Neural cell (in vitro differentiated cells): ENCODE measurements at regions not wholly inside any gene's neighbourhood (a gene's known extent, or its start where the extent isn't known, plus 50 kb on each side); places are given as distances from the start of the nearest gene placed in this dataset.

ENCODE experiments used
- H2AFZ ChIP-seq: fragments of 200-600, 300-800 bp; sonication (generic), shearing (Covaris generic); 2 replicates; pipeline ENCODE4 v1.6.0; 2014; ENCODE audit warnings: low read depth, mild to moderate bottlenecking, antibody characterized with exemption, low read length, moderate library complexity
- H3F3A ChIP-seq: fragments of 200-600 bp; shearing (Covaris generic); 2 replicates; pipeline ENCODE4 v1.6.1; 2016; ENCODE audit warnings: mild to moderate bottlenecking, moderate library complexity, mixed read lengths, antibody characterized with exemption, low read length; ENCODE audit not compliant: insufficient read depth, poor library complexity, severe bottlenecking
- H3K27ac ChIP-seq: fragments of 200-600, 300-800 bp; sonication (generic), shearing (Covaris generic); 2 replicates; pipeline ENCODE4 v1.5.1; 2014; ENCODE audit warnings: mild to moderate bottlenecking, low read length, moderate library complexity
- H3K27me3 ChIP-seq: fragments of 300-800, 200-600 bp; sonication (generic), shearing (Covaris generic); 2 replicates; pipeline ENCODE4 v1.6.0; 2014; ENCODE audit warnings: mild to moderate bottlenecking, low read depth, low read length, moderate library complexity; ENCODE audit not compliant: insufficient read depth
- H3K36me3 ChIP-seq: fragments of 300-800, 200-600 bp; sonication (generic), shearing (Covaris generic); 2 replicates; pipeline ENCODE4 v1.5.1; 2014; ENCODE audit warnings: mild to moderate bottlenecking, antibody characterized with exemption, low read length, moderate library complexity; ENCODE audit not compliant: insufficient read depth
- H3K4me2 ChIP-seq: fragments of 300-800, 200-600 bp; sonication (generic), shearing (Covaris generic); 2 replicates; pipeline ENCODE4 v1.6.0; 2014; ENCODE audit warnings: mild to moderate bottlenecking, low read length
- H3K4me3 ChIP-seq: fragments of 300-800, 200-600 bp; sonication (generic), shearing (Covaris generic); 2 replicates; pipeline ENCODE4 v1.5.1; 2014; ENCODE audit warnings: mild to moderate bottlenecking, low read length, moderate library complexity
- H3K79me2 ChIP-seq: fragments of 200-600 bp; shearing (Covaris generic); replicated peaks from 2 replicates; pipeline ENCODE4 v1.6.0; 2014; ENCODE audit warnings: mild to moderate bottlenecking, low read length, moderate library complexity; ENCODE audit not compliant: insufficient read depth
- H3K9ac ChIP-seq: fragments of 300-800, 200-600 bp; sonication (generic), shearing (Covaris generic); 2 replicates; pipeline ENCODE4 v1.6.1; 2016; ENCODE audit warnings: mild to moderate bottlenecking, low read length, mixed read lengths
- H3K9me2 ChIP-seq: fragments of 200-600 bp; shearing (Covaris generic); 2 replicates; pipeline ENCODE4 v1.6.1; 2016; ENCODE audit warnings: mild to moderate bottlenecking, low read length, mixed read lengths; ENCODE audit not compliant: insufficient read depth
- H3K9me3 ChIP-seq: fragments of 200-600, 300-800 bp; sonication (generic), shearing (Covaris generic); 2 replicates; pipeline ENCODE4 v1.6.1; 2016; ENCODE audit warnings: mild to moderate bottlenecking, mixed run types, low read length, moderate library complexity, mixed read lengths
- H4K20me1 ChIP-seq: fragments of 200-600 bp; shearing (Covaris generic); 2 replicates; pipeline ENCODE4 v1.6.1; 2016; ENCODE audit warnings: mild to moderate bottlenecking, mixed run types; ENCODE audit not compliant: insufficient read depth
- CTCF ChIP-seq: fragments of 450-650 bp; IDR thresholded peaks from 2 replicates; pipeline ENCODE4 v1.5.1; 2014; ENCODE audit warnings: antibody characterized with exemption, mild to moderate bottlenecking, moderate library complexity; ENCODE audit not compliant: poor library complexity, severe bottlenecking
- EP300 ChIP-seq: fragments of 450-650 bp; conservative IDR thresholded peaks from 2 replicates; pipeline ENCODE4 v1.6.1; 2014; ENCODE audit warnings: antibody characterized with exemption, mild to moderate bottlenecking, moderate library complexity; ENCODE audit not compliant: poor library complexity, severe bottlenecking
- EZH2 ChIP-seq: fragments of 200-600, 300-800 bp; shearing (Covaris generic), sonication (generic); IDR thresholded peaks from 2 replicates; pipeline ENCODE4 v1.6.1; 2014; ENCODE audit warnings: antibody characterized with exemption, low read length, borderline replicate concordance, mild to moderate bottlenecking; ENCODE audit not compliant: insufficient read depth, poor library complexity, severe bottlenecking
- MXI1 ChIP-seq: fragments of 450-650 bp; conservative IDR thresholded peaks from 2 replicates; pipeline ENCODE4 v1.6.1; 2014; ENCODE audit warnings: antibody characterized with exemption, mild to moderate bottlenecking; ENCODE audit not compliant: poor library complexity, severe bottlenecking
- POLR2AphosphoS5 ChIP-seq: IDR thresholded peaks from 2 replicates; pipeline ENCODE4 v1.6.1; 2012
- RAD21 ChIP-seq: fragments of 450-650 bp; conservative IDR thresholded peaks from 2 replicates; pipeline ENCODE4 v1.6.1; 2014; ENCODE audit warnings: antibody characterized with exemption, mild to moderate bottlenecking, moderate library complexity
- REST ChIP-seq: IDR thresholded peaks from 2 replicates; pipeline ENCODE4 v1.6.1; 2012; ENCODE audit warnings: borderline replicate concordance
- SMC3 ChIP-seq: fragments of 450-650 bp; conservative IDR thresholded peaks from 2 replicates; pipeline ENCODE4 v1.6.1; 2014; ENCODE audit warnings: antibody characterized with exemption, mild to moderate bottlenecking, moderate library complexity; ENCODE audit not compliant: poor library complexity
- TAF1 ChIP-seq: IDR thresholded peaks from 2 replicates; pipeline ENCODE4 v1.6.1; 2012; ENCODE audit warnings: low read depth

DNA sequence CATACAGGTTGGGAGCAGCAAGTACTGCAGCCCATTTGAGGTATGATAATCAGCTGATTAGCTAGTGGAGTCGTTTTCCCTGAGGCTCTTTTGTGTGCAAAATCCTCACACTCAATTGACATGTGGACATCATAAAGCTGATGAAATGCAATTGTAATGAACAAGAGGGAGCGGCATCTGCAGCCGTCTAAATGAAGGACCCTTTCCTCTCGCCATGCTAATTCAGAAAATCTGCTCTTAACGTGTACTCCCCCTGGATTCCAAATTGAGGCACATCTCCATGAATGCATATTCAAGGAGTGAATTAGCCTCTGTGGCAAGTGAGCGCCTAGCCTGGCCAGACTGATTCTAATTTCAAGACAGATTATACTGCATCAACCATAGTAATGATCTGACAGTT is 260.9 kb upstream of the ATP5MC3 start:
- Histone ChIP-seq H3K4me2 (peak overlapping the region; percentile 59), H3K27ac (peak overlapping the region; percentile 64), H3K9me2 (no peaks in the 10 kb centered on the region), H3K4me3 (peak overlapping the region; percentile 56), H3K9me3 (no peaks in the 10 kb centered on the region), H2AFZ (no peak overlapping the region), H3K79me2 (no peaks in the 10 kb centered on the region), H3K9ac (peak overlapping the region; percentile 30), H3K36me3 (no peaks in the 10 kb centered on the region), H3K27me3 (no peaks in the 10 kb centered on the region), H4K20me1 (no peaks in the 10 kb centered on the region), H3F3A (peaks cover 9% of the 10 kb centered on the region)
- TF ChIP-seq EP300, result no peak
- TF ChIP-seq SMC3, result no peak
- no peak for TF ChIP-seq RAD21
- no peak for TF ChIP-seq TAF1
- no peak for TF ChIP-seq EZH2
- no peak for TF ChIP-seq REST
- TF ChIP-seq POLR2AphosphoS5, result no peak
- TF ChIP-seq CTCF, result no peak
- no peak for TF ChIP-seq MXI1

DNA sequence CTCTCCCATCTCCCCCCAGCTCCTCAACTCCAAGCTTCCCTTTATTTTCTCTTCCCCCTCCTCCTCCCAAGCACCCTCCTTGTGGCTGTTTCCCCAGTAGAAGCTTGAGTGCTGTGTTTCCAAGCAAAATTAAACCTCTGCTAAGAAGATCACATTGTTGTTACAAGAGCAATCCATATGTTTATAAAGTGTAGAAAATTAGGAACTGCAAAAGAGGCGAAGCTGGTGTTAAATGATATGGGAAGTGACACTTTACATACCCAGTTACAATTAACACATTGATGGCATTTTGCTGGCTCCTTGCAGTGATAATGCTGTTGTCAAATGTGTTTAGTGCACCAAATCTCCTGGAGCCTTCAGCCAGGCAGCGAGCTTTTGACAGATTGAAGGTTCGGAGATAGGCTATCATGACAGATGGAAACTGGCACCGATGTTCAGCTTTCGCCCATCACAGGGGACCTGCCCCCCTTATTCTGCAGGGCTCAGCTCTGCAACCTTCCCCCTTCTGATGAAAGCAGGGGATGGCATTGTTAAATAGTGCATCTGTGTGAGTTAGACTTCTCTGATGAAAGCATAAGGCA is 259.8 kb upstream of the ATP5MC3 start:
- Histone ChIP-seq H3K9ac (peak overlapping the region; percentile 30), H3K4me2 (peak overlapping the region; percentile 59), H3K27me3 (no peaks in the 10 kb centered on the region), H3K9me3 (no peaks in the 10 kb centered on the region), H4K20me1 (no peaks in the 10 kb centered on the region), H3K4me3 (peak overlapping the region; percentile 56), H2AFZ (no peak overlapping the region), H3K36me3 (no peaks in the 10 kb centered on the region), H3F3A (peaks cover 9% of the 10 kb centered on the region), H3K79me2 (no peaks in the 10 kb centered on the region), H3K27ac (peak overlapping the region; percentile 64), H3K9me2 (no peaks in the 10 kb centered on the region)
- TF ChIP-seq MXI1, result no peak
- peak; percentile 85 for TF ChIP-seq EP300
- peak; percentile 54 for TF ChIP-seq POLR2AphosphoS5
- TF ChIP-seq RAD21, result peak; percentile 27
- TF ChIP-seq CTCF, result no peak
